Heart left ventricle (tissue), 13 donors: ENCODE measurements at regions not wholly inside any gene's neighbourhood (a gene's known extent, or its start where the extent isn't known, plus 50 kb on each side); places are given as distances from the start of the nearest gene placed in this dataset.

Experiments
- POLR2A ChIP-seq, 2 donors: fragments of 450-650 bp; IDR thresholded peaks; one replicate each; pipeline ENCODE4 v1.6.1; 2017; ENCODE audit warnings: antibody characterized with exemption in 2 of 2, mild to moderate bottlenecking in 2 of 2, moderate library complexity in 2 of 2
- TF ChIP-seq, protein P1 (sequence below), 12 donors: fragments of 200-600 bp; sonication (generic) in 4 of 12; IDR thresholded peaks; one replicate each; pipeline versions ENCODE4 v1.5.0 to v1.8.0; 2018 to 2022; ENCODE audit warnings: antibody characterized with exemption in 12 of 12, mild to moderate bottlenecking in 5 of 12
- donor health status: ischemic (EF 13 %, LVEDD 7.1; RV severe dilation, severe dysfunction).
- donor health status: DM: no; HTN: yes; CAD: no.
- donor health status: DM: no; HTN: no; CAD: no.
- donor health status: ischemic (EF 25% LVEDD 6.9; RV normal size, moderate dysfunction).
- donor health status: ischemic (EF 25% LVEDD 5.7; RV mildly dilated, moderate dysfunction).
- donor health status: ischemic (EF 35%, LVEDD 5.7; RV mildly dilated, moderate dysfunction).
- donor health status: nonischemic (EF 11% LVEDD 7.7; RV severe dilation, severe dysfunction).
- donor health status: DM: yes; HTN: yes; CAD: no.
- donor health status: PGD.
- donor health status: ischemic (EF 29% LVEDD 5.4; RV normal size, mild dysfunction).
- donor health status: nonischemic (EF 23%, LVEDD 6.1; RV moderate dilation, normal function).

DNA sequence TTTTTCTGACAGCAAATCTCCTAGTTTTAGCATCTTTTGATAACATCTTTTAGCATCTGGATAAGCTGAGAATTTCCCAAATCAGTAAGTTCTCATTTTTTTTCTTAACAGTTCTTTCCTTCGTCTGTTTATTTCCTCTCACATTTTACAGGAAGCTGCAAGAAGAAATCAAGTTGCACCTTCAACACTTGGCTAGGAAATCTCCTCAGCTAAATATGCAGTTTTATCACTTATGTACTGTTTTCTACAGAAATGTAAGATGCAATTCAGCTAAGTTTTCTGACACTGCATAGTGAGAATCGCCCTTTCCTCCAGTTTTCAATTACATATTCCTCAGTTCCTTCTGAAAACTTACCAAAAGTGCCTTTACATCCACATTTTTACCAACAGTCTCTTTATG lies 59.0 kb upstream of the MSX2 start:
- TF ChIP-seq, protein P1, sequence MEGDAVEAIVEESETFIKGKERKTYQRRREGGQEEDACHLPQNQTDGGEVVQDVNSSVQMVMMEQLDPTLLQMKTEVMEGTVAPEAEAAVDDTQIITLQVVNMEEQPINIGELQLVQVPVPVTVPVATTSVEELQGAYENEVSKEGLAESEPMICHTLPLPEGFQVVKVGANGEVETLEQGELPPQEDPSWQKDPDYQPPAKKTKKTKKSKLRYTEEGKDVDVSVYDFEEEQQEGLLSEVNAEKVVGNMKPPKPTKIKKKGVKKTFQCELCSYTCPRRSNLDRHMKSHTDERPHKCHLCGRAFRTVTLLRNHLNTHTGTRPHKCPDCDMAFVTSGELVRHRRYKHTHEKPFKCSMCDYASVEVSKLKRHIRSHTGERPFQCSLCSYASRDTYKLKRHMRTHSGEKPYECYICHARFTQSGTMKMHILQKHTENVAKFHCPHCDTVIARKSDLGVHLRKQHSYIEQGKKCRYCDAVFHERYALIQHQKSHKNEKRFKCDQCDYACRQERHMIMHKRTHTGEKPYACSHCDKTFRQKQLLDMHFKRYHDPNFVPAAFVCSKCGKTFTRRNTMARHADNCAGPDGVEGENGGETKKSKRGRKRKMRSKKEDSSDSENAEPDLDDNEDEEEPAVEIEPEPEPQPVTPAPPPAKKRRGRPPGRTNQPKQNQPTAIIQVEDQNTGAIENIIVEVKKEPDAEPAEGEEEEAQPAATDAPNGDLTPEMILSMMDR (IDR thresholded peaks at IDR 0.05), result no peak
- no peak for TF ChIP-seq POLR2A (IDR thresholded peaks at IDR 0.05)
